ENCODE measurements at regions not wholly inside any gene's neighbourhood (a gene's known extent, or its start where the extent isn't known, plus 50 kb on each side); places are given as distances from the start of the nearest gene placed in this dataset.

GRCh38 chr22:49198705-49199084 lies 629.0 kb downstream of the BRD1 start:
- TF ChIP-seq, protein P1, sequence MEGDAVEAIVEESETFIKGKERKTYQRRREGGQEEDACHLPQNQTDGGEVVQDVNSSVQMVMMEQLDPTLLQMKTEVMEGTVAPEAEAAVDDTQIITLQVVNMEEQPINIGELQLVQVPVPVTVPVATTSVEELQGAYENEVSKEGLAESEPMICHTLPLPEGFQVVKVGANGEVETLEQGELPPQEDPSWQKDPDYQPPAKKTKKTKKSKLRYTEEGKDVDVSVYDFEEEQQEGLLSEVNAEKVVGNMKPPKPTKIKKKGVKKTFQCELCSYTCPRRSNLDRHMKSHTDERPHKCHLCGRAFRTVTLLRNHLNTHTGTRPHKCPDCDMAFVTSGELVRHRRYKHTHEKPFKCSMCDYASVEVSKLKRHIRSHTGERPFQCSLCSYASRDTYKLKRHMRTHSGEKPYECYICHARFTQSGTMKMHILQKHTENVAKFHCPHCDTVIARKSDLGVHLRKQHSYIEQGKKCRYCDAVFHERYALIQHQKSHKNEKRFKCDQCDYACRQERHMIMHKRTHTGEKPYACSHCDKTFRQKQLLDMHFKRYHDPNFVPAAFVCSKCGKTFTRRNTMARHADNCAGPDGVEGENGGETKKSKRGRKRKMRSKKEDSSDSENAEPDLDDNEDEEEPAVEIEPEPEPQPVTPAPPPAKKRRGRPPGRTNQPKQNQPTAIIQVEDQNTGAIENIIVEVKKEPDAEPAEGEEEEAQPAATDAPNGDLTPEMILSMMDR (conservative IDR thresholded peaks at IDR 0.05; ENCODE audit: low read depth, low read length) = no peak
- TF ChIP-seq POLR2A (IDR thresholded peaks at IDR 0.05; ENCODE audit: low read depth, low read length) = no peak
- no peak for TF ChIP-seq RCOR1 (IDR thresholded peaks at IDR 0.05; ENCODE audit: insufficient replicate concordance, low read length)
- no peak for TF ChIP-seq RAD21 (IDR thresholded peaks at IDR 0.05; ENCODE audit: low read length)

Data from IMR-90 (cell line).